Fibroblast of skin of scalp (primary cell): ENCODE measurements at regions not wholly inside any gene's neighbourhood (a gene's known extent, or its start where the extent isn't known, plus 50 kb on each side); places are given as distances from the start of the nearest gene placed in this dataset.

Experiments
- DNase-seq: peaks from one replicate; pipeline ENCODE4 v3.0.0-alpha.2; 2013

- no peak for DNase-seq
Observed at GRCh38 chr4:157655096-157655809, 434.7 kb downstream of the GRIA2 start.

- no peak for DNase-seq
Observed at GRCh38 chr4:157643257-157643656, 422.7 kb downstream of the GRIA2 start.

- no peak for DNase-seq
Observed at GRCh38 chr4:157634057-157634456, 413.5 kb downstream of the GRIA2 start.

GRCh38 chr4:157616741-157617472 lies 396.4 kb downstream of the GRIA2 start:
- no peak for DNase-seq

GRCh38 chr4:157607996-157608395 lies 387.5 kb downstream of the GRIA2 start:
- no peak for DNase-seq

- no peak for DNase-seq
Observed at GRCh38 chr4:157600583-157600982, 380.1 kb downstream of the GRIA2 start.

GRCh38 chr4:157591245-157591644 lies 370.7 kb downstream of the GRIA2 start:
- no peak for DNase-seq

GRCh38 chr4:157590679-157591078 lies 370.2 kb downstream of the GRIA2 start:
- no peak for DNase-seq

- no peak for DNase-seq
Observed at GRCh38 chr4:157587681-157588423, 367.3 kb downstream of the GRIA2 start.

- DNase-seq: no peak
Observed at GRCh38 chr4:157582141-157582540, 361.6 kb downstream of the GRIA2 start.

- DNase-seq: no peak
Observed at GRCh38 chr4:157576671-157577217, 356.2 kb downstream of the GRIA2 start.

GRCh38 chr4:157575339-157575738 lies 354.8 kb downstream of the GRIA2 start:
- DNase-seq: no peak

- no peak for DNase-seq
Observed at GRCh38 chr4:157574606-157575005, 354.1 kb downstream of the GRIA2 start.

GRCh38 chr4:157572951-157573350 lies 352.4 kb downstream of the GRIA2 start:
- DNase-seq: no peak

- DNase-seq: no peak
Observed at GRCh38 chr4:157572284-157572683, 351.8 kb downstream of the GRIA2 start.

- DNase-seq: no peak
Observed at GRCh38 chr4:157564771-157565170, 344.2 kb downstream of the GRIA2 start.

- DNase-seq: no peak
Observed at GRCh38 chr4:157564218-157564617, 343.7 kb downstream of the GRIA2 start.

- no peak for DNase-seq
Observed at GRCh38 chr4:157558016-157558415, 337.5 kb downstream of the GRIA2 start.

- no peak for DNase-seq
Observed at GRCh38 chr4:157550028-157550427, 329.5 kb downstream of the GRIA2 start.

- no peak for DNase-seq
Observed at GRCh38 chr4:157527954-157528353, 307.4 kb downstream of the GRIA2 start.

GRCh38 chr4:157521906-157522305 lies 301.4 kb downstream of the GRIA2 start:
- no peak for DNase-seq

- no peak for DNase-seq
Observed at GRCh38 chr4:157514711-157515110, 294.2 kb downstream of the GRIA2 start.

GRCh38 chr4:157509341-157509740 lies 288.8 kb downstream of the GRIA2 start:
- DNase-seq: no peak
